Adrenal gland (tissue), 9 donors: ENCODE measurements at regions not wholly inside any gene's neighbourhood (a gene's known extent, or its start where the extent isn't known, plus 50 kb on each side); places are given as distances from the start of the nearest gene placed in this dataset.

Experiments
- DNase-seq, 7 donors: peaks; one replicate each; pipeline ENCODE4 v3.0.0-alpha.2; 2019 to 2020
- H3K27ac ChIP-seq, 5 donors: fragments of 200-600 bp; sonication (generic) in 4 of 5; 1 replicate in 3 of 5; 2 replicates in 2 of 5; pipeline versions ENCODE4 v1.5.1 to v1.8.0; 2016 to 2020; ENCODE audit warnings: mild to moderate bottlenecking in 1 of 5
- H3K27me3 ChIP-seq: fragments of 200-600 bp; 2 replicates; pipeline ENCODE4 v1.8.0; 2021
- H3K36me3 ChIP-seq, 2 donors: fragments of 200-600 bp; replicated peaks in 1 of 2; 1 replicate in 1 of 2; 2 replicates in 1 of 2; pipeline versions ENCODE4 v1.5.1 to v1.8.0; 2018 to 2022
- H3K4me1 ChIP-seq, 2 donors: fragments of 200-600 bp; replicated peaks in 1 of 2; 1 replicate in 1 of 2; 2 replicates in 1 of 2; pipeline versions ENCODE4 v1.5.1 to v1.8.0; 2018 to 2021
- H3K4me3 ChIP-seq, 4 donors: fragments of 200-600 bp; sonication (generic) in 3 of 4; one replicate each; pipeline ENCODE4 v1.5.1; 2016 to 2018
- H3K9me3 ChIP-seq, 3 donors: fragments of 200-600 bp; sonication (generic) in 1 of 3; replicated peaks in 1 of 3; 1 replicate in 2 of 3; 2 replicates in 1 of 3; pipeline versions ENCODE4 v1.5.1 to v1.8.0; 2016 to 2021
- POLR2A ChIP-seq, 2 donors: fragments of 450-650 bp; IDR thresholded peaks; one replicate each; pipeline ENCODE4 v1.6.1; 2017; ENCODE audit warnings: antibody characterized with exemption in 2 of 2, mild to moderate bottlenecking in 2 of 2, moderate library complexity in 1 of 2
- WGBS, 4 donors: extraction: QIAGEN DNeasy Blood & Tissue Kit in 2 of 4; methylation state at CpG; one replicate each; pipeline versions ENCODE4 v1.1.5 to v1.1.7; 2013 to 2017; 5-methylcytosine and 5-hydroxymethylcytosine counted together
- intact Hi-C, 2 donors: fragments of 100-400 bp; cut with DNase I; formaldehyde crosslinking; loops; one replicate each; pipeline versions ENCODE4 v1.14.1 to v1.15.0; 2022 to 2023
- TF ChIP-seq, protein P1 (sequence below), 6 experiments: fragments of 450-650 bp in 4 of 6; fragments of 200-600 bp in 2 of 6; sonication (generic) in 1 of 6; IDR thresholded peaks; 1 replicate in 5 of 6; 2 replicates in 1 of 6; pipeline versions ENCODE4 v1.5.1 to v1.8.0; 2016 to 2021; ENCODE audit warnings: antibody characterized with exemption in 6 of 6, mild to moderate bottlenecking in 2 of 6, moderate library complexity in 1 of 6
- donor health status: healthy with polysubstance abuse.
- donor health status: Bipolar disorder and iron deficiency.
- donor health status: DM: yes; HTN: yes; CAD: no.
- donor health status: DM: no; HTN: no; CAD: no.
- donor health status: DM: no; HTN: no; CAD: no.

DNA sequence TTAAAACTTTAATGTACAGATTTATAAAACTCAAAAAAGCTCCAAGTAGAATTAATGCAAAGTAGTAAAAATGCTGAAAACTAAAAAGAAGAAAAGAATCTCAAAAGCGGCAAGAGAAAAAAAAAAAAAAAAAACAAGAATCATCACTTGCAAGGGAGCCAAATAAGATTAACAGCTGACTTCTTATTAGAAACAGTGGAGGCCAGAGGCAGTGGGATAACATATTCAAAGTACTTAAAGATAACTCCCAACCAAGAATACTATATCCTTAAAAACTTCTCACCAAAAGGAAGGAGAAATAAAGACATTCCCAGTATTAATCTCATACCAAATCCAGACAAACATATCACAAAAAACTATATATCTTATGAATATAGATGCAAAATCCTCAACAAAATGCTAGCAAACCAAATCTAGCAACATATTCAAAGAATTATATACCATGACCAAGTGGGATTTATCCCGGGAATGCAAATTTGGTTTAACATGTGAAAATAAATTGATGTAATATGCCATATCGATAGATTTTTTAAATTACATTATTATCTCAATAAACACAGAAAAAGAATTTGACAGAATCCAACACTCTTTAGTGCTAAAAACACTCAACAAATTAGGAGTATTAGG, 62.7 kb downstream of the CAMK2N1 start:
- Histone ChIP-seq H3K4me1 (no peaks in the 10 kb centered on the region), H3K27me3 (no peaks in the 10 kb centered on the region), H3K4me3 (no peak overlapping the region), H3K36me3 (no peaks in the 10 kb centered on the region), H3K27ac (no peak overlapping the region), H3K9me3 (peaks cover 0 to 16% (median 15%) of the 10 kb centered on the region in 3 donors)
- TF ChIP-seq, protein P1, sequence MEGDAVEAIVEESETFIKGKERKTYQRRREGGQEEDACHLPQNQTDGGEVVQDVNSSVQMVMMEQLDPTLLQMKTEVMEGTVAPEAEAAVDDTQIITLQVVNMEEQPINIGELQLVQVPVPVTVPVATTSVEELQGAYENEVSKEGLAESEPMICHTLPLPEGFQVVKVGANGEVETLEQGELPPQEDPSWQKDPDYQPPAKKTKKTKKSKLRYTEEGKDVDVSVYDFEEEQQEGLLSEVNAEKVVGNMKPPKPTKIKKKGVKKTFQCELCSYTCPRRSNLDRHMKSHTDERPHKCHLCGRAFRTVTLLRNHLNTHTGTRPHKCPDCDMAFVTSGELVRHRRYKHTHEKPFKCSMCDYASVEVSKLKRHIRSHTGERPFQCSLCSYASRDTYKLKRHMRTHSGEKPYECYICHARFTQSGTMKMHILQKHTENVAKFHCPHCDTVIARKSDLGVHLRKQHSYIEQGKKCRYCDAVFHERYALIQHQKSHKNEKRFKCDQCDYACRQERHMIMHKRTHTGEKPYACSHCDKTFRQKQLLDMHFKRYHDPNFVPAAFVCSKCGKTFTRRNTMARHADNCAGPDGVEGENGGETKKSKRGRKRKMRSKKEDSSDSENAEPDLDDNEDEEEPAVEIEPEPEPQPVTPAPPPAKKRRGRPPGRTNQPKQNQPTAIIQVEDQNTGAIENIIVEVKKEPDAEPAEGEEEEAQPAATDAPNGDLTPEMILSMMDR (IDR thresholded peaks at IDR 0.05) = no peak
- no peak for TF ChIP-seq POLR2A (IDR thresholded peaks at IDR 0.05)
- no peak for DNase-seq
- WGBS, 4 donors = 90 to 94% (median 93%) methylated on average over 3 of the region's 3 CpGs
- intact Hi-C loops = no loop called here

DNA sequence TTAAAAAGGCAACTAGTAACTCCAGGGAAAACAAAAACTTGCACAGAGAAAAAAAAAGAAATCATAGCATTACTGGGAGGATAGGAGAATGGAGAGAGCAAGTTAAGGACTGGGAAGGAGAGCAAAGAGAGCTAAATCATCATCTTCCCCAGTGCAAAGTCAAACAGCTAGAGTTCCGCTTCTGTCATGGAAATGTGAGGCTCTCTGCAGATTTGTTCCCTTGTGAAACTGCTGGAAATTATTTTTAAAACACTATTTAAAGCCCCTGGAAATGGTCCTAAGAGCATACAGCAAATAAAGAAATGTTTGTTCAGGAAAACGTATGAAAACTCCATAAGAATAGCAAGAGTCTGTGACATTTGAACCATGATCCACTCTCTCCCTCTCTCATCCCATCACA, 64.6 kb downstream of the CAMK2N1 start:
- 64 to 72% (median 68%) methylated on average over 2 of the region's 2 CpGs for WGBS, 4 donors
- intact Hi-C loops = no loop called here
- TF ChIP-seq, protein P1 (IDR thresholded peaks at IDR 0.05) = no peak
- no peak for TF ChIP-seq POLR2A (IDR thresholded peaks at IDR 0.05)

DNA sequence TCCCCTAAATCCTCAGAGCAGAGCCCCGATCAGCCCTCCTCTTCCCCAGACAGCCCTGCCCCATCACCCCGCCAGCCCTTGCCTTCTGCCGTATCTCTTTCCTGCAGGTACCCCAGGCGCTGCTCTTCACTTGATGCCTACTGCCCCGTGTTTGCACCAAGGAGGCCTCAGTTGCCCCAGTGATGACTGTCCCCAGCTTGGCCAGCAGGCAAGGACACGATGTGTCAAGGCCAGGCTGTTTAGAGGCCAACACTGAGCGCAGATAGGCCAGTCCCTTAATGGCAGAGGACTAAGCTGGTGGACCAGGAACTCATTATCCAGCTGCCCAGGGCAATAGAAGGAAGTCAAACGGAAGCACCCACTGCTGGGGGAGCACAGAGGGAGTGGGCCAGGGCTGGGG, 68.4 kb downstream of the CAMK2N1 start:
- whole genome bisulfite sequencing, 4 donors = 77 to 89% (median 82%) methylated on average over 5 to 8 of the region's 8 CpGs
- peak in 1 of 7 donors; percentile 38 for DNase-seq
- intact Hi-C loops = no loop called here

More for the DNA sequence above, 64.6 kb downstream of the CAMK2N1 start:
- DNase-seq = no peak
- H3K27ac ChIP-seq = no peak overlapping the region
- peaks cover 0 to 16% (median 15%) of the 10 kb centered on the region in 3 donors for H3K9me3 ChIP-seq
- no peaks in the 10 kb centered on the region for H3K4me1 ChIP-seq
- H3K4me3 ChIP-seq = no peak overlapping the region
- no peaks in the 10 kb centered on the region for H3K36me3 ChIP-seq
- no peaks in the 10 kb centered on the region for H3K27me3 ChIP-seq

GRCh38 chr1:20416706-20417105, 69.3 kb downstream of the CAMK2N1 start:
- 85 to 93% (median 90%) methylated on average over 3 of the region's 3 CpGs for WGBS, 4 donors

More for the DNA sequence above, 68.4 kb downstream of the CAMK2N1 start:
- no peak overlapping the region for H3K27ac ChIP-seq
- no peaks in the 10 kb centered on the region for H3K4me1 ChIP-seq
- H3K27me3 ChIP-seq = no peaks in the 10 kb centered on the region
- peaks cover 0 to under 1% (median under 1%) of the 10 kb centered on the region in 3 donors for H3K9me3 ChIP-seq
- H3K36me3 ChIP-seq = no peaks in the 10 kb centered on the region
- H3K4me3 ChIP-seq = no peak overlapping the region
- no peak for TF ChIP-seq POLR2A (IDR thresholded peaks at IDR 0.05)
- TF ChIP-seq, protein P1 (IDR thresholded peaks at IDR 0.05) = no peak

More at GRCh38 chr1:20416706-20417105, 69.3 kb downstream of the CAMK2N1 start:
- peak in 1 of 7 donors; percentile 3 for DNase-seq
- Histone ChIP-seq H3K27ac (no peak overlapping the region), H3K36me3 (no peaks in the 10 kb centered on the region), H3K4me1 (no peaks in the 10 kb centered on the region), H3K9me3 (no peaks in the 10 kb centered on the region), H3K27me3 (no peaks in the 10 kb centered on the region), H3K4me3 (no peak overlapping the region)
- TF ChIP-seq POLR2A (IDR thresholded peaks at IDR 0.05) = no peak
- TF ChIP-seq, protein P1 (IDR thresholded peaks at IDR 0.05) = no peak
- intact Hi-C loops = no loop called here
